ENCODE measurements at regions not wholly inside any gene's neighbourhood (a gene's known extent, or its start where the extent isn't known, plus 50 kb on each side); places are given as distances from the start of the nearest gene placed in this dataset.

- no peak for DNase-seq
Measured at GRCh38 chr1:24999426-24999825, 69.3 kb upstream of the RUNX3 start.

DNA sequence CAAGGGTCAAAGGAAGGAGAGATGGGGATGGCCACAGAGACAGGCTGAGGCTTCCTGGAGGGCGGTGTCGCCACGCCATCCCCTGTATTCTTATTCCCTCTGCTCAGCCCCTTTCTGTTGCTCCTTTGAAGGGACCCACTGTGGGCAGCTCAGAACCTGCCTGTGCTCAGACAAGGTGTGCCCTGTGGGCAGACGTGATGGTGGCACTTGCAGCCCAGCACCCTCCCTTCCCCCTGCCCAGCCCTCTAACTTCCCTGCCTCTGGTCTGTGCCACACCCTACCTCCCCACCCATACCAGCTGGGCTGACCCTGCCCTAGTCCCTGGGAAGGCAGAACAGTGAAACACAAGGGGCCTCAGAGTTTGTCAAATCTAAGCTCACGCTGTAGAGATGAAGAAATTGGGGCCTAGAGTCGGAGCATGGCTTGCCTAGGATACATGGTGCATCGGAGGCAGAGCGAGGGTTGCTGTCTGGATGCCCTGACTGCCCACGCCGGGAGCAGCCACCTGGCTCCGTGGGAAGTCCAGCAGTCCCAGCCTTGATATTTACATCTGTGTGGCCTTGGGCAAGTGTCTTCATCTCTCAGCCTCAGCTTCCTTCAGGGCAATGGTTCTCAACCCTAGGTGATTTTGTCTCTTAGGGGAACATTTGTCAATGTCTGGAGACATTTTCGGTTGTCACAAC, 68.6 kb upstream of the RUNX3 start:
- DNase-seq = no peak

DNA sequence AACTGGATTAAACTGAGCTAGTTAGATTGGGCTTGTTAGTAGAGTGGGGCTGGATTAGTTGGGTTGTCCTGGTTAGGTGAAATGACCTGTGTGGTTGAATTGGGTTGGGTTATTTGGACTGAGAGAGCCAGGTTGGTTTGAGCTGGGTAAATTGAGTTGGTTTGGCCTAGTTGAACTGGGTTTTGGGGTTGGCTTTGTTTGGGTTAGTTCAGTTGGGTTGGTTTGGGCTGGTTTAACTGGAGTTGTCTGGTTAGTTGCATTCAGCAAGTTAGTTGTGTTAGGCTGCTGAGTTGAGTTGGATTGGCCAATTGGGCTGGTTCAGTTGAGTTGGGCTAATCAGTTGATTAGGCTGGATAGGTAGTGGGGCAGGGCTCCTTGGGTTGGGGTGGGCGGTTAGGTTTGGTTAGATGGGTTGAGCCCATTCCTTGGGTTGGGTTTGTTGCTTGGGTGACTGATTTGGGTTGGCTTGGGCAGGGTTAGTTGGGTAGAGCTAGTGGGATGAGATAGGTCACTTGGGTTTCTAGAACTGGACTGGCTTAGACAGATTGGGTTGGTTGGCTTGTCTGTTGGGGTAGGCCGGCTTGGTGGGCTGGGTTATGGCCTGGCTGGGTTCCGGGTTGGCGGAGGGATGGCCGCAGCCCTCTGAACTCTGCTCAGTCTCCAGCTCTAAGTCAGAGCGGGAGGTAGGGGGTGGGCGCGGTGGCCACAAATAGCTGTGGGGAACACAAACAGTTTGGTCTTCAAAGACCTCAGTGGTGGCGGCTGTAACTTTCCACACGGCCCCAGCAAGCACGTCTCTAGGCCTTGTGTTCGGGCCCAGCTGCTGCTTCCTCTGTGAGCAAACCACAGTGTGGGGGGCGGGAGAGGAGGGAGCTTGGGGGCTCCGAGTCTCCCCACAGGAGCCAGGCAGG, 67.2 kb upstream of the RUNX3 start:
- peak; percentile 55 for DNase-seq

DNA sequence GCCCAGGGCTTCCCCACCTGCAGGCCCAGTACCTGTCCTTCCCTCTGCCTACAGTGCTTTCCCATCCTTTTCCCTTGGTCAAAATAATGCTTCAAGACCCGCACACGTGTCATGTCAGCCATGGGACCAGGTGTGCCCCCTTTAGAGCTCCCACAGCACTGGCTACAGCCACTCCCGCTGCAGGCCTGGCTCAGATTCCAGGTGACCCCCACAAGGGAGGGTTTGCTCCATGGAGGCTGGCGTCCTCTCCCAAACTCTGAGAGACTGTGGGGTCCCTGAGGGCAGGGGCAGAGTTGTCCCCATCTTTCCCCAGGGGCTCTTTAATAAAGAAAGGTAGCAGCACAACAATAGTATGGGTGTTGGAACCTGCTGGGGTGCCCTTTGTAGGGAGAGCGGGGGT, 66.4 kb upstream of the RUNX3 start:
- DNase-seq = no peak

DNA sequence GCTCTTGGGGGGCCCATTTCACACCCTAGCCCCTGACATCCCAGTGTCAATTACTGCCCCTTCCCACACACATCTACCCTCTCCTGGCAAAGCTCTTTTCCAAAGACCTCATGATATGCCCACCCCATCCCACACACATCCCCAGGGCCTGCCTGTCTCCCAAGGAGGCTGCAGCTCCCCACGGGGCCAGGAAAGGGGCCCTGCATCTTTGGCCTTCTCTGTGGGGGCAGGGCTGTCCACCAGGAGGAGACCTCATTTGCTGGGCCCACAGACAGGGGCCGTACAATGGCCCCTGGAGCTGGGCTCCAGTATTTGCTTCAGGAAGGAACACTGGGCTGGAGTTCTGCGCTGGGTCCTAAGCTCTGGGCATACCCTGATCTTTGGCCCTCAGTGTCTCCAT, 65.6 kb upstream of the RUNX3 start:
- no peak for DNase-seq

- no peak for DNase-seq
Measured at GRCh38 chr1:24995140-24995539, 65.1 kb upstream of the RUNX3 start.

GRCh38 chr1:24993871-24994580, 64.0 kb upstream of the RUNX3 start:
- no peak for DNase-seq

DNA sequence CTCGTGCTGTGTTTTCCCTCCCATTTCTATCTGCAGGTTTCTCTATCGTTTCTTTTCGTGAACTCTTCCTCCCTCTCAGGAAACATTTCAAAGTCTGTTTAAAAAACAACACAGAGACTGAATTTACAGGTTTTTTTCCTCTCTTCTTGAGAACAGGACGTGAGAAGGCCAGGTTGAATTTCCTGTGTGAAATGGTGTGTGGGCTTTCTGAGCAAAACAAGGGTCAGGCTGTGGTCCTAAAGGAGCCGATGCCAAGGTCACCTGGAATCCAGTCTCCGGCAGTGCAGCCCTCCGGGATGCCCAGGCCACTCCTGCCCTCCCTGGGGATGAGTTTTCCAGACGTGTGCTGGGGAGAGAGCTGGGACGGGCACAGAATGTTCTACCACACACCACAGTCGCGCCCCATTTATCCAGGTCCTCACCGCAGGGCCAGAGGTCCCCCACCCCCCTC, 62.7 kb upstream of the RUNX3 start:
- peak; percentile 50 for DNase-seq

DNA sequence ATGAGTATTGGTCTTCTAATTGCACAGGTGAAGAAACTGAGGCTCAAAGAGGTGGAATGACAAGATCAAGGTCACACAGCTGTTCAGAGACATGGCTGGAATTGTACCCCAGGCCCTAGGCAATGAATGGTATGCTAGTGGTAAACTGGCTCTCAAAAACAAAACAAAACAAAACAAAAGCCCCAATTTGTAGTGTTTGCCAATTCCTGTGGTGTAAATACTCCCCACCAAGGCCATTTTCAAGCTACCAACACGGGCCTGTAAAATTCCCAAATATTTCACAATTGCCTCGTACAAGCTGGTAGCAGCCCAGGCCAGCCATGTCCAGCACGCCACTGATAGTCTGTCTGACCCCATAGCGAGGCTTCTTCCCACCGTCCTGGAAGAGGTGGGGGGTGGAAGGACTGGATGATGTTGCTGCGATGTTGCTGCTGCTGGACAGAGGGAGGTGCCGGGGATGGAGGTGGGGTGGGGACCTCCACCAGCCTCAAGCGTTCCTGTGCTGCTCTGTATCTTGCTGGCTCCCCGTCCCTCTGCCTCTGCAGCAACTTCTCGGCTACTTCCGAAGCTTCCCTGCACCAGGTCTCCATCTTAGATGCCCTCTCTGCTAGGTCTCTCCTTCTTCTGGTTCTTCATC, 62.2 kb upstream of the RUNX3 start:
- no peak for DNase-seq

DNA sequence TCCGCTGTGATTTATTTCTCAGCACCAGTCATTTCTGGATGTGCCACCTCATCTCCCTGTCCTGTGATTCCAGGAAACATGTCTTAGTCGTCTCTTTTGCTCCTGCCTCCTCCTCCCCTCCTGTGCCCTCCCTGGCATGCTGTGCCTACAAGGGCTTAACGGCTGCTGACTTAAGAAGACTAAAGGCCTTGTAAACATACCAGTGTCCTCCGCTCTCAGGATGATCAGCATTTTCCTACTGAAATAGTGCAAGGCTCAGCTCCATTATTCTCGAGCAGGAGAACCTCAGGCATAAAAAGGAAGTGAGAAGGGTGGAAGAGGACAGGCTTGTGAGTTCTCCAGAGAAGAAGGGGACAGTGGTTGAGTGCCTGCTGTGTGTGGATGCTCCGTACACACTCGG, 61.6 kb upstream of the RUNX3 start:
- DNase-seq = no peak

GRCh38 chr1:24990779-24991641, 60.9 kb upstream of the RUNX3 start:
- DNase-seq = no peak

DNA sequence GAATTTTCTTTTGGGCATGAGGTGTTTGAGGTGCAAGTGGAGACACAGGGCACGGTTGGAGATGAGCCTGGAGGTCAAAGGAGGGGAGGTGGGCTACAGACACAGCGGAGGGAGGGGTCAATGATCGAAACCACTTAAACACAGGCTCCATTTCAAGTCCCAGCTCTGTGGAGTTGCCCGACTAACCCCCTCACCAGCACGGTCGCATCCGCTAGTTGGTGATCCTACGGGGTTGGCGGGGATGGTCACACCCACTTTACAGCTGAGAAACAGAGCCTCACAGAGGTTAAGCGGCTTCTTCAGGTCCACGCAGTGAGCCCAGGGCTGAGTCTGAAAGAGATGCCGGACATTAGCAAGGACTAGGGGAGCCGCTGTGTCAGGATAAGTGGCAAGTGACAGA, 60.1 kb upstream of the RUNX3 start:
- DNase-seq = no peak

- no peak for DNase-seq
Measured at GRCh38 chr1:24989082-24989481, 59.0 kb upstream of the RUNX3 start.

- no peak for DNase-seq
Measured at GRCh38 chr1:24988558-24988912, 58.5 kb upstream of the RUNX3 start.

DNA sequence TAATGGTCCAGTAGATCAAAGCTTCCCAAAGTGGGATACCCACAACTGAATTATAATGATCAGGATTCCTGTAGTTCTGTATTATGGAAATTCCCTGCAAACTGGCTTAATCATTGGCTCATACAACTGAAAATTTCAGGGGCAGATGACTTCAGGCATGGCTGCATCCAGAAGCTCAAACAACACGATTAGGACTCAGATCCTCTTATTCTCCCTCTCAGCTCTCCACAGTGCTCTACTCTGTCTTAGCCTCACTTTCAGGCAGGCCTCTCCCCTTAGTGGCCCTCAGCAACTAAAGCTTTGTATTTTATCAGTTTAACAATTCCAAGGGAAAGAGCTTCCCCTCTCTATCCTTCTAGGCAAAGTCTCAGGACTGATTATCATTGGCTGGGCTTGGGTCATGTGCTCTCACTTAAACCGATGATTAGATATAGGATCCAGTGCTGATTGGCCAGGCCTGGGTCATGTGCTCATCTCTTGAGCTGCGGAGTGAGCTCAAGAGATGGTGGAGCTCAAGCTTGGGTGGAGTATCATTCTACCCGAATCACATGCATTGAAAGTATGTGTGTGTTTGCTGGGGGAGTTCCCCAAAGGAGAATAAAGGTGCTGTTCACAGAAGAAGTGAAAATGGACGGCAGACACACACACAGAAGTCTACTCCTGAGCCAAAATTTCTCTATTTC, 57.9 kb upstream of the RUNX3 start:
- no peak for DNase-seq

DNA sequence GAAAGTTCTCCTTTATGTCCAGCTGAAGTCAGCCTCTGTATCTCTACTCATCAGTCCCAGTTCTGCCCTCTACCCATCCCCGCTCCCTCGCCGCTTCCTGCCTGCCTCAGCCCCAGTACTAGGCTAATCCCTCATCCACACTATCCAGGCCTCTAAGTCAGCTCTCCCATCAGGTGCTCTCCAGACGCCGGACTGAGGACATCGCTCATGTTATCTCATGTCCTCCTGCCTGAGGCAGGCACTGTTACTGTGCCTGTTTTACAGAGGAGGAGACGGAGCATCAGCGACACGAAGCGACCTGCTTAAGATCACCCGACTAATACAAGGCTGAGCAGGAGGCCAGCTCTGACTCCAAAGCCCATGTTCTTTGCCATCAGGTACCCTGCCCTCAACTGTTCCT, 57.3 kb upstream of the RUNX3 start:
- DNase-seq = no peak

DNA sequence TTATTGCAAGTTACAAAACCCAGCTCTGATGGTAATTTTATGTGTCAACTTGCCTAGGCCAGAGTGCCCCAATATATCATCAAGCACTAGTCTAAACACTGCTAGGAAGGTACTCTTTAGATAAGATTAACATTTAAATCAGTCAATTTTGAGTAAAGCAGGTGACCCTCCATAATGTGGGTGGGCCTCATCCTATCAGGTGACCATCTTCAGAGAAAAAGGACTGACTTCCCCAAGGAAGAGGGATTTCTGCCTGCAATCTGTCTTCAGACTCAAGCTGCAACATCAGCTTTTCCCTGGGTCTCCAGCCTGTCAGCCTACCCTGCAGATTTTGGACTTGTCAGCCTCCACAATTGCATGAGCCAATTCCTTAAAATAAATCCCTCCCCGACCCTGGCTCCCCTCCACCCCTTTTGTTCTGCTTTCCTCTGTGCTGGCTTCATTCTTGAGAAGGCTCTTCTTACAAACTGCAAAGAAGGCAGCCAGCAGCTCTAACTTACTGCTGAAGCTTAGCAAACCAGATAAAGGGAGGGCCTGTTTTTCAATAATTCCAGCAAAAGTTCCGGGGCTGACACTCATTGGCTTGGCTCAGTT, 56.4 kb upstream of the RUNX3 start:
- DNase-seq = no peak

GRCh38 chr1:24985737-24986136, 55.7 kb upstream of the RUNX3 start:
- DNase-seq = no peak

DNA sequence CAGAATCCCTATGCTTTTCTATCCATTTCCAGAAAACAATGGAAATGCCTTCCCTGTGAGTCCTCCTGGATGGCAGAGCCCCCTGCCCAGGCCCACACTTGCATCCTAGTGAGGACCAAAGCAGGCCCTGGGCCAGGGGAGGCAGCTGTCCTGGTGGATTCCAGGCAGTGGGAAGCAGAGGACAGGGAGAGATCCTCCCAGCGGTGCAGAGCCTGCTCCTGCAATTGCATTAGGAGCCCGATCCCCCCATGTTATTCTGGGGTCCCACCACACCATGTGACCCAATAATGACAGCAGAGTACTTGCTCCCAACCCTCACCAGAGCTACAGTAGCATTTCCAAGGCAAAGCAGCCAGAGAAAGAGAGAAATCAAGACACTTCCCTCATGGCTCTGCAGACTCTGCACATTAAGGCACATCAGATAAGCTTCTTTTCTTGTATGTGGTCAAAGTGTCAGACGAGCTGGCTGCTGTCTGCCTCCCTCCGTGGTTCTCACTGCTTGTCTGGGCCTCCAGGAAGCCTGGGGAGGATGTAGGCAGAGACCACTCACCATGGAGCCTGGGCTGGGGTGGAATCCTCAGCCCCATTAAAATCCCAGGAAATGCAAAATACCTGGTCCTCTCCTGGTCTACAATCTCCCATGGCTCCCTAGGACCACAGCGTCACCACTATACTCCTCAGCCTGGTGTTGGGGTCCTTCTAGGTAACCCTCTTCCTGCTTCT, 54.9 kb upstream of the RUNX3 start:
- DNase-seq = peak; percentile 68

DNA sequence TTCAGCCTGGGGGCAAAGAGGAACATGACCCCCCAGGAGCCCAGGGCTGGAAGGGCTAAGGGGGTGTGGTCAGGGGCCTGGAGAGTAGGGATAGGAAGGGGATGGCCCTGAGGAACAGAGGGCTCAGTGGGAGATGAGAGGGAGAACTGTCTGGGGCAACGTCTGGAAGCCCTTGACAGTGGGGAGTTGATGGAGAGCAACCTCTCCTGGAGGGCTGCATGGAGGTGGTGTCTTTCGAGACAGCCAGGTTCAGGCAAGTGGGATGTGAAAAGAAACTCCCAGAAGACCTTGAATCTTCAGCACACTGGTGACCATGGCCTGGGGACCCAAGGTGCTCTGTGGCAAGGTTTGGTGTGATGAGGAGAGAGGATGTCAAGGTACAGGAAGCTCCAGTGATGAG, 54.2 kb upstream of the RUNX3 start:
- DNase-seq = no peak
